ENCODE measurements at regions not wholly inside any gene's neighbourhood (a gene's known extent, or its start where the extent isn't known, plus 50 kb on each side); places are given as distances from the start of the nearest gene placed in this dataset.

GRCh38 chrX:73979551-73980131 lies 127.1 kb upstream of the XIST start:
- TF ChIP-seq CTCF (tag by site-specific recombination; IDR thresholded peaks at IDR 0.05) (no peak), ZNF292 (tag by site-specific recombination; IDR thresholded peaks at IDR 0.05; ENCODE audit: borderline replicate concordance, low read depth) (no peak), OVOL3 (tag by site-specific recombination; IDR thresholded peaks at IDR 0.05) (no peak), ZBTB11 (tag by site-specific recombination; conservative IDR thresholded peaks at IDR 0.05; ENCODE audit: low read depth) (no peak)

Measured in HEK293 (cell line).